Liver (tissue), 8 donors: ENCODE measurements at regions not wholly inside any gene's neighbourhood (a gene's known extent, or its start where the extent isn't known, plus 50 kb on each side); places are given as distances from the start of the nearest gene placed in this dataset.

Experiments
- DNase-seq: peaks from one replicate; pipeline ENCODE4 v3.0.0-alpha.2; 2017; ENCODE audit warnings: low spot score
- H3K27ac ChIP-seq, 2 donors: one replicate each; pipeline ENCODE4 v1.7.0; 2013; ENCODE audit warnings: inconsistent platforms in 2 of 2, low read length in 2 of 2, control low read depth in 1 of 2, low read depth in 1 of 2, mild to moderate bottlenecking in 1 of 2
- H3K27me3 ChIP-seq, 4 donors: one replicate each; pipeline versions ENCODE4 v1.6.1 to v1.7.0; 2013; ENCODE audit warnings: low read length in 3 of 4, inconsistent platforms in 1 of 4, mild to moderate bottlenecking in 1 of 4, moderate library complexity in 1 of 4; ENCODE audit not compliant: control insufficient read depth in 4 of 4, insufficient read depth in 4 of 4
- H3K36me3 ChIP-seq, 4 donors: one replicate each; pipeline versions ENCODE4 v1.6.1 to v1.7.0; 2013; ENCODE audit warnings: low read length in 3 of 4, mild to moderate bottlenecking in 3 of 4, low read depth in 1 of 4, moderate library complexity in 1 of 4; ENCODE audit not compliant: control insufficient read depth in 4 of 4, insufficient read depth in 3 of 4
- H3K4me1 ChIP-seq, 4 donors: one replicate each; pipeline versions ENCODE4 v1.6.1 to v1.7.0; 2013; ENCODE audit warnings: low read length in 3 of 4, mild to moderate bottlenecking in 3 of 4, moderate library complexity in 1 of 4; ENCODE audit not compliant: control insufficient read depth in 4 of 4, insufficient read depth in 4 of 4
- H3K4me3 ChIP-seq, 3 donors: one replicate each; pipeline versions ENCODE4 v1.6.1 to v1.7.0; 2013; ENCODE audit warnings: low read length in 3 of 3, control low read depth in 1 of 3, low read depth in 1 of 3, mild to moderate bottlenecking in 1 of 3
- H3K9ac ChIP-seq, 2 donors: one replicate each; pipeline ENCODE4 v1.7.0; 2013; ENCODE audit warnings: low read length in 2 of 2, mild to moderate bottlenecking in 2 of 2, moderate library complexity in 2 of 2, control low read depth in 1 of 2, low read depth in 1 of 2
- H3K9me3 ChIP-seq, 4 donors: one replicate each; pipeline versions ENCODE4 v1.6.1 to v1.7.0; 2013; ENCODE audit warnings: low read length in 3 of 4; ENCODE audit not compliant: control insufficient read depth in 4 of 4
- EGR1 ChIP-seq, 2 donors: IDR thresholded peaks; 2 replicates each; pipeline ENCODE4 v1.6.1; 2016 to 2018; ENCODE audit warnings: antibody characterized with exemption in 2 of 2, low read depth in 2 of 2
- FOXA1 ChIP-seq: IDR thresholded peaks from 2 replicates; pipeline ENCODE4 v1.6.1; 2016; ENCODE audit warnings: antibody characterized with exemption
- FOXA2 ChIP-seq: IDR thresholded peaks from 2 replicates; pipeline ENCODE4 v1.6.1; 2016; ENCODE audit warnings: antibody characterized with exemption
- GABPA ChIP-seq, 2 donors: IDR thresholded peaks in 1 of 2; conservative IDR thresholded peaks in 1 of 2; 2 replicates each; pipeline ENCODE4 v1.6.1; 2016; ENCODE audit warnings: antibody characterized with exemption in 2 of 2, mild to moderate bottlenecking in 1 of 2, moderate library complexity in 1 of 2
- HNF4A ChIP-seq, 2 donors: conservative IDR thresholded peaks; 2 replicates each; pipeline ENCODE4 v1.6.1; 2016; ENCODE audit warnings: antibody characterized with exemption in 2 of 2, mild to moderate bottlenecking in 2 of 2
- HNF4G ChIP-seq: IDR thresholded peaks from 2 replicates; pipeline ENCODE4 v1.6.1; 2016; ENCODE audit warnings: antibody characterized with exemption
- JUND ChIP-seq, 2 donors: IDR thresholded peaks; 2 replicates each; pipeline ENCODE4 v1.6.1; 2016; ENCODE audit warnings: antibody characterized with exemption in 2 of 2
- NR2F2 ChIP-seq: IDR thresholded peaks from 2 replicates; pipeline ENCODE4 v1.6.1; 2016; ENCODE audit warnings: antibody characterized with exemption
- RAD21 ChIP-seq, 2 donors: IDR thresholded peaks; 2 replicates each; pipeline ENCODE4 v1.6.1; 2016; ENCODE audit warnings: antibody characterized with exemption in 2 of 2, mild to moderate bottlenecking in 2 of 2
- RXRA ChIP-seq, 2 donors: IDR thresholded peaks; 2 replicates each; pipeline ENCODE4 v1.6.1; 2017 to 2018; ENCODE audit warnings: antibody characterized with exemption in 2 of 2, mild to moderate bottlenecking in 1 of 2
- SP1 ChIP-seq: IDR thresholded peaks from 2 replicates; pipeline ENCODE4 v1.6.1; 2018; ENCODE audit warnings: antibody characterized with exemption, mild to moderate bottlenecking
- TAF1 ChIP-seq: conservative IDR thresholded peaks from 2 replicates; pipeline ENCODE4 v1.6.1; 2016; ENCODE audit warnings: antibody characterized with exemption, mild to moderate bottlenecking
- YY1 ChIP-seq: IDR thresholded peaks from 2 replicates; pipeline ENCODE4 v1.6.1; 2016; ENCODE audit warnings: antibody characterized with exemption, mild to moderate bottlenecking
- WGBS: extraction: QIAGEN DNeasy Blood & Tissue Kit; methylation state at CpG from one replicate; pipeline ENCODE4 v1.1.7; 2013; 5-methylcytosine and 5-hydroxymethylcytosine counted together
- TF ChIP-seq, protein P1 (sequence below): IDR thresholded peaks from 2 replicates; pipeline ENCODE4 v1.6.1; 2016; ENCODE audit warnings: antibody characterized with exemption, mild to moderate bottlenecking
- TF ChIP-seq, protein P2 (sequence below): IDR thresholded peaks from 2 replicates; pipeline ENCODE4 v1.6.1; 2016; ENCODE audit warnings: antibody characterized with exemption
- TF ChIP-seq, protein P3 (sequence below): IDR thresholded peaks from 2 replicates; pipeline ENCODE4 v1.6.1; 2016; ENCODE audit warnings: antibody characterized with exemption
- TF ChIP-seq, protein P4 (sequence below): fragments of 150-350 bp; IDR thresholded peaks from 2 replicates; pipeline ENCODE4 v1.5.1; 2017; ENCODE audit warnings: improper control_type of control experiment, low read depth, low read length; ENCODE audit not compliant: missing input control
- TF ChIP-seq, protein P5 (sequence below): IDR thresholded peaks from 2 replicates; pipeline ENCODE4 v1.6.1; 2016; ENCODE audit warnings: antibody characterized with exemption
- donor health status: healthy.
- donor health status: healthy.
- donor health status: healthy.
- donor health status: healthy.
- donor health status: healthy.

DNA sequence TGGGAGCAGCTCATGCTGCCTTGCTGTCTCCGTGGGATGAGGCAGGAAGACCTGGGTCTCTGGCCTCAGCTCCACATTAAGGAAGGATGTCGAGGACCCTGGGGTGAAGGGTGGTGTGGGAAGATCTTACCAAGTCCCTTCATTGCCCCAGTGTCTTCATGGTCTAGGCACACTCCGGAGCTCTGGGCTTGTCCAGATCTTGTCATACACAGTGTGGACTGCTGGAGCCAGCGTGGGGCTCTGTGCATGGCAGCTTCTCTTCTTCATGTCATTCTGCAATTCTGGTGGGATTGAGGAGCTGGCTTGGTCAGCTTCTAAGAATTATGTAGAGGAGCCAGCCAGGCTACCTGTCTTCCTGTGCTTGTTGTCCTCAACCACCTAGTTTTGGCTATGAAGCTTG, 79.3 kb upstream of the ETV3 start:
- peaks cover 0 to 2% (median 0%) of the 10 kb centered on the region in 4 donors for H3K27me3 ChIP-seq
- no peak overlapping the region for H3K9ac ChIP-seq
- WGBS: 80% methylated on average over 4 of the region's 4 CpGs
- DNase-seq: no peak
- no peak overlapping the region for H3K27ac ChIP-seq
- H3K4me1 ChIP-seq: no peaks in the 10 kb centered on the region
- no peaks in the 10 kb centered on the region for H3K36me3 ChIP-seq
- no peak overlapping the region for H3K4me3 ChIP-seq
- H3K9me3 ChIP-seq: no peaks in the 10 kb centered on the region
- TF ChIP-seq HNF4A (conservative IDR thresholded peaks at IDR 0.05) (no peak), GABPA (IDR thresholded peaks at IDR 0.05 in 1 of 2, conservative IDR thresholded peaks at IDR 0.05 in 1 of 2) (no peak), SP1 (no peak), NR2F2 (no peak)
- TF ChIP-seq, protein P1, sequence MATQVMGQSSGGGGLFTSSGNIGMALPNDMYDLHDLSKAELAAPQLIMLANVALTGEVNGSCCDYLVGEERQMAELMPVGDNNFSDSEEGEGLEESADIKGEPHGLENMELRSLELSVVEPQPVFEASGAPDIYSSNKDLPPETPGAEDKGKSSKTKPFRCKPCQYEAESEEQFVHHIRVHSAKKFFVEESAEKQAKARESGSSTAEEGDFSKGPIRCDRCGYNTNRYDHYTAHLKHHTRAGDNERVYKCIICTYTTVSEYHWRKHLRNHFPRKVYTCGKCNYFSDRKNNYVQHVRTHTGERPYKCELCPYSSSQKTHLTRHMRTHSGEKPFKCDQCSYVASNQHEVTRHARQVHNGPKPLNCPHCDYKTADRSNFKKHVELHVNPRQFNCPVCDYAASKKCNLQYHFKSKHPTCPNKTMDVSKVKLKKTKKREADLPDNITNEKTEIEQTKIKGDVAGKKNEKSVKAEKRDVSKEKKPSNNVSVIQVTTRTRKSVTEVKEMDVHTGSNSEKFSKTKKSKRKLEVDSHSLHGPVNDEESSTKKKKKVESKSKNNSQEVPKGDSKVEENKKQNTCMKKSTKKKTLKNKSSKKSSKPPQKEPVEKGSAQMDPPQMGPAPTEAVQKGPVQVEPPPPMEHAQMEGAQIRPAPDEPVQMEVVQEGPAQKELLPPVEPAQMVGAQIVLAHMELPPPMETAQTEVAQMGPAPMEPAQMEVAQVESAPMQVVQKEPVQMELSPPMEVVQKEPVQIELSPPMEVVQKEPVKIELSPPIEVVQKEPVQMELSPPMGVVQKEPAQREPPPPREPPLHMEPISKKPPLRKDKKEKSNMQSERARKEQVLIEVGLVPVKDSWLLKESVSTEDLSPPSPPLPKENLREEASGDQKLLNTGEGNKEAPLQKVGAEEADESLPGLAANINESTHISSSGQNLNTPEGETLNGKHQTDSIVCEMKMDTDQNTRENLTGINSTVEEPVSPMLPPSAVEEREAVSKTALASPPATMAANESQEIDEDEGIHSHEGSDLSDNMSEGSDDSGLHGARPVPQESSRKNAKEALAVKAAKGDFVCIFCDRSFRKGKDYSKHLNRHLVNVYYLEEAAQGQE: no peak

DNA sequence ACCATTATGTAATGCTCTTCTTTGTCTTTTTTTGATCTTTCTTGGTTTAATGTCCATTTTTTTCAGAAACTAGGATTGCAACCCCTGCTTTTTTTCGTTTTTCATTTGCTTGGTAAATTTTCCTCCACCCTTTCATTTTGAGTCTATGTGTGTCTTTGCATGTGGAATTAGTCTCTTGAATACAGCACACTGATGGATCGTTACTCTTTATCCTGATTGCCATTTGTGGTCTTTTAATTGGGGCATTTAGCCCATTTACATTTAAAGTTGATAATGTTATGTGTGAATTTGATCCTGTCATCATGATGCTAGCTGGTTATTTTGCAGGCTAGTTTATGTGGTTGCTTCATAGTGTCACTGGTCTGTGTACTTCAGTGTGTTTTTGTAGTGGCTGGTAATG, 75.6 kb upstream of the ETV3 start:
- H3K27ac ChIP-seq: no peak overlapping the region
- no peaks in the 10 kb centered on the region for H3K4me1 ChIP-seq
- no peak overlapping the region for H3K4me3 ChIP-seq
- no peak for DNase-seq
- no peak for TF ChIP-seq RXRA (IDR thresholded peaks at IDR 0.05)
- TF ChIP-seq, protein P2, sequence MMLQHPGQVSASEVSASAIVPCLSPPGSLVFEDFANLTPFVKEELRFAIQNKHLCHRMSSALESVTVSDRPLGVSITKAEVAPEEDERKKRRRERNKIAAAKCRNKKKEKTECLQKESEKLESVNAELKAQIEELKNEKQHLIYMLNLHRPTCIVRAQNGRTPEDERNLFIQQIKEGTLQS: no peak
- TF ChIP-seq JUND (IDR thresholded peaks at IDR 0.05): no peak
- TF ChIP-seq, protein P1: no peak
- TF ChIP-seq, protein P3, sequence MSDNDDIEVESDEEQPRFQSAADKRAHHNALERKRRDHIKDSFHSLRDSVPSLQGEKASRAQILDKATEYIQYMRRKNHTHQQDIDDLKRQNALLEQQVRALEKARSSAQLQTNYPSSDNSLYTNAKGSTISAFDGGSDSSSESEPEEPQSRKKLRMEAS: no peak
- TF ChIP-seq FOXA1: no peak
- TF ChIP-seq, protein P4, sequence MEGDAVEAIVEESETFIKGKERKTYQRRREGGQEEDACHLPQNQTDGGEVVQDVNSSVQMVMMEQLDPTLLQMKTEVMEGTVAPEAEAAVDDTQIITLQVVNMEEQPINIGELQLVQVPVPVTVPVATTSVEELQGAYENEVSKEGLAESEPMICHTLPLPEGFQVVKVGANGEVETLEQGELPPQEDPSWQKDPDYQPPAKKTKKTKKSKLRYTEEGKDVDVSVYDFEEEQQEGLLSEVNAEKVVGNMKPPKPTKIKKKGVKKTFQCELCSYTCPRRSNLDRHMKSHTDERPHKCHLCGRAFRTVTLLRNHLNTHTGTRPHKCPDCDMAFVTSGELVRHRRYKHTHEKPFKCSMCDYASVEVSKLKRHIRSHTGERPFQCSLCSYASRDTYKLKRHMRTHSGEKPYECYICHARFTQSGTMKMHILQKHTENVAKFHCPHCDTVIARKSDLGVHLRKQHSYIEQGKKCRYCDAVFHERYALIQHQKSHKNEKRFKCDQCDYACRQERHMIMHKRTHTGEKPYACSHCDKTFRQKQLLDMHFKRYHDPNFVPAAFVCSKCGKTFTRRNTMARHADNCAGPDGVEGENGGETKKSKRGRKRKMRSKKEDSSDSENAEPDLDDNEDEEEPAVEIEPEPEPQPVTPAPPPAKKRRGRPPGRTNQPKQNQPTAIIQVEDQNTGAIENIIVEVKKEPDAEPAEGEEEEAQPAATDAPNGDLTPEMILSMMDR: no peak
- TF ChIP-seq EGR1 (IDR thresholded peaks at IDR 0.05; ENCODE audit: low read depth in 2 of 2): no peak
- TF ChIP-seq YY1: no peak
- TF ChIP-seq GABPA (IDR thresholded peaks at IDR 0.05 in 1 of 2, conservative IDR thresholded peaks at IDR 0.05 in 1 of 2): no peak
- TF ChIP-seq HNF4A (conservative IDR thresholded peaks at IDR 0.05): no peak
- TF ChIP-seq, protein P5, sequence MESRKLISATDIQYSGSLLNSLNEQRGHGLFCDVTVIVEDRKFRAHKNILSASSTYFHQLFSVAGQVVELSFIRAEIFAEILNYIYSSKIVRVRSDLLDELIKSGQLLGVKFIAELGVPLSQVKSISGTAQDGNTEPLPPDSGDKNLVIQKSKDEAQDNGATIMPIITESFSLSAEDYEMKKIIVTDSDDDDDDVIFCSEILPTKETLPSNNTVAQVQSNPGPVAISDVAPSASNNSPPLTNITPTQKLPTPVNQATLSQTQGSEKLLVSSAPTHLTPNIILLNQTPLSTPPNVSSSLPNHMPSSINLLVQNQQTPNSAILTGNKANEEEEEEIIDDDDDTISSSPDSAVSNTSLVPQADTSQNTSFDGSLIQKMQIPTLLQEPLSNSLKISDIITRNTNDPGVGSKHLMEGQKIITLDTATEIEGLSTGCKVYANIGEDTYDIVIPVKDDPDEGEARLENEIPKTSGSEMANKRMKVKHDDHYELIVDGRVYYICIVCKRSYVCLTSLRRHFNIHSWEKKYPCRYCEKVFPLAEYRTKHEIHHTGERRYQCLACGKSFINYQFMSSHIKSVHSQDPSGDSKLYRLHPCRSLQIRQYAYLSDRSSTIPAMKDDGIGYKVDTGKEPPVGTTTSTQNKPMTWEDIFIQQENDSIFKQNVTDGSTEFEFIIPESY: no peak
- no peak for TF ChIP-seq SP1
- no peak for TF ChIP-seq RAD21 (IDR thresholded peaks at IDR 0.05)
- no peak for TF ChIP-seq HNF4G
- no peak for TF ChIP-seq TAF1
- no peak for TF ChIP-seq FOXA2
- TF ChIP-seq NR2F2: no peak
- no peaks in the 10 kb centered on the region for H3K36me3 ChIP-seq
- H3K9ac ChIP-seq: no peak overlapping the region
- H3K9me3 ChIP-seq: no peaks in the 10 kb centered on the region
- WGBS: 58% methylated on average over 2 of the region's 2 CpGs
- H3K27me3 ChIP-seq: peaks cover 0 to 2% (median 0%) of the 10 kb centered on the region in 4 donors
